GM12801 (cell line): ENCODE measurements at regions not wholly inside any gene's neighbourhood (a gene's known extent, or its start where the extent isn't known, plus 50 kb on each side); places are given as distances from the start of the nearest gene placed in this dataset.

Experiments used
- TF ChIP-seq, protein P1 (sequence below): IDR thresholded peaks from one replicate; pipeline ENCODE4 v1.5.1; 2011; ENCODE audit warnings: control low read depth; ENCODE audit not compliant: insufficient read length; ENCODE audit errors: extremely low read depth

DNA sequence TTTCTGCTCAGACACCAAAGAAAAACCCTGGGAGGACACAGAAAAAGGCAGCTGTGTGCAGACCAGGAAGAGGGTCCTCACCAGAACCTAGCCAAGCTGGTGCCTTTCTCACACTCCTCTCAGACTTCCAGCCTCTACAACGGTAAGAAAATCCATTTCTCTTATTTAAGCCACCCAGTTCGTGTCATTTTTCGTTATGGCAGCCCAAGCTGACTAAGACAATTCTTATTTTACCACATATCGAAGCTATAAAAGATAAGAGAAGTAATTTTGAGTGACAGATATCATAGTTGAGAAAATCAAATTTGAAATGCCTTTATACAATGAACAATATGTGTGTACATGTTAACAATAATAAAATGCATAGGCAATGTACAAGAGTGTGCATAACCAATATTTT lies 219.5 kb downstream of the CBLN2 start:
- TF ChIP-seq, protein P1, sequence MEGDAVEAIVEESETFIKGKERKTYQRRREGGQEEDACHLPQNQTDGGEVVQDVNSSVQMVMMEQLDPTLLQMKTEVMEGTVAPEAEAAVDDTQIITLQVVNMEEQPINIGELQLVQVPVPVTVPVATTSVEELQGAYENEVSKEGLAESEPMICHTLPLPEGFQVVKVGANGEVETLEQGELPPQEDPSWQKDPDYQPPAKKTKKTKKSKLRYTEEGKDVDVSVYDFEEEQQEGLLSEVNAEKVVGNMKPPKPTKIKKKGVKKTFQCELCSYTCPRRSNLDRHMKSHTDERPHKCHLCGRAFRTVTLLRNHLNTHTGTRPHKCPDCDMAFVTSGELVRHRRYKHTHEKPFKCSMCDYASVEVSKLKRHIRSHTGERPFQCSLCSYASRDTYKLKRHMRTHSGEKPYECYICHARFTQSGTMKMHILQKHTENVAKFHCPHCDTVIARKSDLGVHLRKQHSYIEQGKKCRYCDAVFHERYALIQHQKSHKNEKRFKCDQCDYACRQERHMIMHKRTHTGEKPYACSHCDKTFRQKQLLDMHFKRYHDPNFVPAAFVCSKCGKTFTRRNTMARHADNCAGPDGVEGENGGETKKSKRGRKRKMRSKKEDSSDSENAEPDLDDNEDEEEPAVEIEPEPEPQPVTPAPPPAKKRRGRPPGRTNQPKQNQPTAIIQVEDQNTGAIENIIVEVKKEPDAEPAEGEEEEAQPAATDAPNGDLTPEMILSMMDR = no peak

DNA sequence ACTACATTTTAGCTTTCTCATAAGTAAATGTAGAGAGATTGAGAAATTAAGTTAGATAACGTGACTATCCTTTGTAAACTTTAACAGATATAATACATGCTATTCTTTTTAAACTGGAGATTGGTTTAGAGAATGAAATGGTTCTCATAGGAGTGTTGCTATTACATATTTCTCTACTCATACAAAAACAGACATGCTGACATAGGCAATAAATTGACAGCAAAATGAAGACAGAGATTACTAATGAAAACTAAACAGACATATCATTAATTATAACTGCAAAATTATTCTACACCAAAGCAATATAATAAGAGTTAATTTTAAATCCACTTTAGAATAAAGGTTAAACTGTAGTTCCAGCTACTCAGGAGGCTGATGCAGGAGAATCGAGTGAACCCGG lies 227.6 kb downstream of the CBLN2 start:
- TF ChIP-seq, protein P1 = no peak

DNA sequence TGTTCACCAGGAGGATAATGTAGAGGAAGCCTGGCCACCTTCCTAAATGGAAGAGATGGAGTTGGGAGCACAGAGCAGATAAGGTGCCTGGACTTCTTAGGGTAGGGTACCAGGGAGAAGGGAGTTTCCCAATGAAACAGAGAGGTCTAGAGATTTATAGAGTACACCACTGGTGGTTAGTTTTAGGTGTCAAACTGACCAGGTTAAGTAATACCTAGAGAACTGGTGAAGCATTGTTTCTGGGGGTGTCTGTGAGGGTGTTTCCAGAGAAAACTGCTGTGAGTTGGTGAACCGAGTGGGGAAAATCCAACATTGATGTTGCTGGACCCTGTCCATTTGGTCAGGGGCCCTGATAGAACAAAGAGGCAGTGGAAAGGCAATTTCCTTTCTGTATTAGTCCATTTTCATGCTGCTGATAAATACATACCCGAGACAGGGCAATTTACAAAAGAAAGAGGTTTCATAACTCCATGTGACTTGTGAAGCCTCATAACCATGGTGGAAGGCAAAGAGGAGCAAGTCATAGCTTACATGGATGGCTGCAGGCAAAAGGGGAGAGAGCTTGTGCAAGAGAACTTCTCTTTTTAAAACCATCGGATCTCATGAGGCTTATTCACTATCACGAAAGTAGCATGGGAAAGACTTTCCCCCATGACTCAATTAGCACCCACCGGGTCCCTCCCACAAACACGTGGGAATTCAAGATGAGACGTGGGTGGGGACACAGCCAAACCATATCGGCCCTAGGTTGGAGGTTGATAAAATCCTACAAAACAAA lies 260.8 kb downstream of the CBLN2 start:
- TF ChIP-seq, protein P1 = no peak

DNA sequence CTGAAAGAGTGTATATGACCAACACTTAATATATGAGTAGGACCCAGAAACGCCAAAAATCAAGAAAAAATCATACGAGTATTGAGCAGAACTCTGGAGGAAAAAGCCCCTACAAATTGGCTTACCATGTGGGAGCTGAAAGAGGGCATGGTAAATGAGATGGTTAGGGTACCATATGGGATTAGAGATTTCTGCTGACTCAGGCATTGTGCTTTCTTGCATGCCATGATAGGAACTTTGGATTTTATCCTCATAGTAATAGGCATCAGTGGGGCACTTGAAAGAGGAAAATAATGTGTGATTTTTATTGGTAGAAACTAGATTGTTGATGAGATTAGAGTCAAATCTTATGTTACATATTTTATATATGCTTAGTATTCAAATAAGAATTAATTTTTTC lies 271.1 kb downstream of the CBLN2 start:
- TF ChIP-seq, protein P1 = no peak

DNA sequence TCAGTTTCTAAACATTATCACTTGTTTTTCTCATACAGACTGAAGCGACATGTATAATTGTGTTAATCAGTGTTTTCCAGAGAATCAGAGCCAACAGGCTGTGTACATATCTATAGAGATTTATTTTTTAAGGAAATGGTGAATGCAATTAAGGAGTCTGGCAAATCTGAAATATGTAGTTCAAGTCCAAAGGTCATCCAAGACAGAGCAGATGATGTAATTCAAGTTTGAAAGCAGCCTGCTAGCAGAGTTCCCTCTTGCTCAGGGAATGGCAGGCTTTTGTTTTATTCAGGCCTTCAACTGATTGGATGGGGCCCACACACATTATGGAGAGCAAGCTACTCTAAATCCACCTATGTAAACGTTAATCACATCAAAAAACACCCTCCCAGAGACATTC lies 282.6 kb downstream of the CBLN2 start:
- TF ChIP-seq, protein P1 = no peak

DNA sequence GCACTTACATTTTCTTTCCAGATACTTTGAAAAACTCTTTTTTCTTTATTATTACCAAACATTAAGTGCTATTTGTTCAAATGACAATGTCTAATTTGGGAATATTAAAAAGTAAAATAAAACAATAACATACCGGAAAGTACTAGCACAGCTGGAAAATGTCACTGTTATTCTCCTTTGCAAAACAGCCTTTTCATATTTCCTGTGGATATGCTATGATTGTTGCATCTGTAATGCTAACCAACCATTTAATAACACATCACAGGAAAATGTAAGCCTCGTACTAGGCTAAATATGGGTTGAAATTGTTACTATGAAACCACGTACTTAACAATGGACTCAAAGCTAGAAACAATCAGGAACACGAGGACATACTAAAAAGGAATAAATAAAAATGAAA lies 298.1 kb downstream of the CBLN2 start:
- TF ChIP-seq, protein P1 = no peak

DNA sequence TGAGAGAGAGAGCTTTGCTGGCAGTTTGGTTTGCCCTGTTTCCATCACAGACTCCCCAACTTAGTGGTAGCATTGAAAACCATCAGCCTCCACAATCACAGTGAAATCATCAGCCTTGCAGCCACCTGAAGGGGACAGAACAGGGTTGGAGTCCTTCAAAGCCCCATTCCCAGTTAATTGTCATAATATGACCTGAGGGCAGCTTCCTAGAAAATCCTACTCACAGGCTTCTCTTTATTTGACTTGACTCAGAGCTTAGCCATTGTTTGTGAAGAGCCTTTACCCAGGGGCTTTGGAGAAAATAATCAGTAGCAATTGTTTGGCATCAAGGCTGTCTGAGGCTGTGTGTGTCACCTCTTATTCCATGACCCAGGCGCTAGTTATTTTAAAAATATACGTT lies 308.7 kb downstream of the CBLN2 start:
- TF ChIP-seq, protein P1 = no peak
